ENCODE measurements at regions not wholly inside any gene's neighbourhood (a gene's known extent, or its start where the extent isn't known, plus 50 kb on each side); places are given as distances from the start of the nearest gene placed in this dataset.

- DNase-seq (ENCODE audit: low read depth in 2 of 2), result no peak
Measured at GRCh38 chr18:24827501-24827900, 367.1 kb downstream of the HRH4 start.

- DNase-seq (ENCODE audit: low read depth in 2 of 2), result no peak
Measured at GRCh38 chr18:24831081-24831480, 370.6 kb downstream of the HRH4 start.

- no peak for DNase-seq (ENCODE audit: low read depth in 2 of 2)
Measured at GRCh38 chr18:24831871-24832665, 371.6 kb downstream of the HRH4 start.

- no peak for DNase-seq (ENCODE audit: low read depth in 2 of 2)
Measured at GRCh38 chr18:24835751-24836150, 375.3 kb downstream of the HRH4 start.

- DNase-seq (ENCODE audit: low read depth in 2 of 2), result no peak
Measured at GRCh38 chr18:24837066-24837465, 376.6 kb downstream of the HRH4 start.

- DNase-seq (ENCODE audit: low read depth in 2 of 2), result no peak
Measured at GRCh38 chr18:24840051-24840450, 379.6 kb downstream of the HRH4 start.

GRCh38 chr18:24840640-24841039 lies 380.2 kb downstream of the HRH4 start:
- DNase-seq (ENCODE audit: low read depth in 2 of 2), result no peak

- no peak for DNase-seq (ENCODE audit: low read depth in 2 of 2)
Measured at GRCh38 chr18:24841536-24841935, 381.1 kb downstream of the HRH4 start.

- DNase-seq (ENCODE audit: low read depth in 2 of 2), result no peak
Measured at GRCh38 chr18:24843123-24843522, 382.7 kb downstream of the HRH4 start.

GRCh38 chr18:24846138-24846537 lies 385.7 kb downstream of the HRH4 start:
- DNase-seq (ENCODE audit: low read depth in 2 of 2), result no peak

GRCh38 chr18:24850532-24850931 lies 390.1 kb downstream of the HRH4 start:
- no peak for DNase-seq (ENCODE audit: low read depth in 2 of 2)

- no peak for DNase-seq (ENCODE audit: low read depth in 2 of 2)
Measured at GRCh38 chr18:24853076-24853475, 392.6 kb downstream of the HRH4 start.

GRCh38 chr18:24860978-24861680 lies 400.7 kb downstream of the HRH4 start:
- no peak for DNase-seq (ENCODE audit: low read depth in 2 of 2)

GRCh38 chr18:24862201-24862816 lies 401.9 kb downstream of the HRH4 start:
- DNase-seq (ENCODE audit: low read depth in 2 of 2), result no peak

GRCh38 chr18:24868311-24868710 lies 407.9 kb downstream of the HRH4 start:
- no peak for DNase-seq (ENCODE audit: low read depth in 2 of 2)

- DNase-seq (ENCODE audit: low read depth in 2 of 2), result no peak
Measured at GRCh38 chr18:24868760-24869237, 408.4 kb downstream of the HRH4 start.

- no peak for DNase-seq (ENCODE audit: low read depth in 2 of 2)
Measured at GRCh38 chr18:24869285-24869684, 408.8 kb downstream of the HRH4 start.

- no peak for DNase-seq (ENCODE audit: low read depth in 2 of 2)
Measured at GRCh38 chr18:24875286-24875685, 414.8 kb downstream of the HRH4 start.

- DNase-seq (ENCODE audit: low read depth in 2 of 2), result no peak
Measured at GRCh38 chr18:24875777-24876176, 415.3 kb downstream of the HRH4 start.

GRCh38 chr18:24876266-24876665 lies 415.8 kb downstream of the HRH4 start:
- DNase-seq (ENCODE audit: low read depth in 2 of 2), result no peak

- no peak for DNase-seq (ENCODE audit: low read depth in 2 of 2)
Measured at GRCh38 chr18:24877066-24877465, 416.6 kb downstream of the HRH4 start.

- no peak for DNase-seq (ENCODE audit: low read depth in 2 of 2)
Measured at GRCh38 chr18:24877546-24877945, 417.1 kb downstream of the HRH4 start.

- no peak for DNase-seq (ENCODE audit: low read depth in 2 of 2)
Measured at GRCh38 chr18:24878289-24878688, 417.9 kb downstream of the HRH4 start.
